Hematopoietic multipotent progenitor cell treated with erythropoietin and hydrocortisone succinate and interleukin-3 and kit ligand, for 17 days (in vitro differentiated cells): ENCODE measurements at regions not wholly inside any gene's neighbourhood (a gene's known extent, or its start where the extent isn't known, plus 50 kb on each side); places are given as distances from the start of the nearest gene placed in this dataset.

ENCODE experiments used
- DNase-seq: peaks from one replicate; pipeline ENCODE4 v3.0.0-alpha.2; 2015; ENCODE audit warnings: low spot score

GRCh38 chr2:147501968-147502367, 342.9 kb upstream of the ACVR2A start:
- DNase-seq = no peak

- DNase-seq = no peak
These were observed 343.9 kb upstream of the ACVR2A start for GRCh38 chr2:147500819-147501395.

- DNase-seq = no peak
These were observed 344.6 kb upstream of the ACVR2A start for GRCh38 chr2:147500229-147500628.

- no peak for DNase-seq
These were observed 345.0 kb upstream of the ACVR2A start for GRCh38 chr2:147499785-147500184.

- no peak for DNase-seq
These were observed 349.1 kb upstream of the ACVR2A start for GRCh38 chr2:147495734-147496133.

- no peak for DNase-seq
These were observed 352.4 kb upstream of the ACVR2A start for GRCh38 chr2:147492471-147492870.

- no peak for DNase-seq
These were observed 353.3 kb upstream of the ACVR2A start for GRCh38 chr2:147491506-147491905.

GRCh38 chr2:147490401-147491261, 354.2 kb upstream of the ACVR2A start:
- no peak for DNase-seq

- DNase-seq = no peak
These were observed 356.4 kb upstream of the ACVR2A start for GRCh38 chr2:147488472-147488871.

GRCh38 chr2:147487978-147488289, 356.9 kb upstream of the ACVR2A start:
- DNase-seq = no peak

GRCh38 chr2:147487286-147487977, 357.4 kb upstream of the ACVR2A start:
- no peak for DNase-seq

GRCh38 chr2:147485210-147485851, 359.5 kb upstream of the ACVR2A start:
- DNase-seq = no peak

GRCh38 chr2:147483911-147484310, 360.9 kb upstream of the ACVR2A start:
- DNase-seq = no peak

- no peak for DNase-seq
These were observed 361.7 kb upstream of the ACVR2A start for GRCh38 chr2:147482916-147483669.

- DNase-seq = no peak
These were observed 362.5 kb upstream of the ACVR2A start for GRCh38 chr2:147482111-147482895.

GRCh38 chr2:147479358-147479757, 365.5 kb upstream of the ACVR2A start:
- no peak for DNase-seq

GRCh38 chr2:147473075-147473474, 371.8 kb upstream of the ACVR2A start:
- no peak for DNase-seq

GRCh38 chr2:147471126-147471525, 373.7 kb upstream of the ACVR2A start:
- no peak for DNase-seq

GRCh38 chr2:147469471-147469870, 375.4 kb upstream of the ACVR2A start:
- no peak for DNase-seq

GRCh38 chr2:147468963-147469362, 375.9 kb upstream of the ACVR2A start:
- DNase-seq = no peak

GRCh38 chr2:147468349-147468748, 376.5 kb upstream of the ACVR2A start:
- DNase-seq = no peak
